ENCODE measurements at regions not wholly inside any gene's neighbourhood (a gene's known extent, or its start where the extent isn't known, plus 50 kb on each side); places are given as distances from the start of the nearest gene placed in this dataset.

DNA sequence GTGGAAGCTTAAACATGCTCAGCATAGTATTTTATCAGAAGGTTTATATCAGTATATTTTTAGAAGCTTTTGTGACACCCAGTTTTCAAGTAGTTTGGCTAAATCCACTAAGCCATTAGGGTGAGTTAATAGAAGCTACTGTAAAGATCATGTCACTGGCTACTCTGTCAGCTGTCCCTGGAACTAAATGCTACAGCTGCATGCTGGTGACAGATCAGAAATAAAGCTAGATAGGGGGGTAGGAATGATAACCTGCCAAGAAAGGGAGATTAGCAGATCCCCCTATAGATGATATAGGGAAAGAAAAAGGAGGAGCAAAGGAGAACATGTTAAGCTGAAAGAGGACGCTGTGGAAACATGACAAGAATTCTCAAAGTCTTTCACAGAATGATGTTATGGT lies 363.2 kb downstream of the QKI start:
- no peaks in the 10 kb centered on the region for H3K4me1 ChIP-seq (ENCODE audit: control insufficient read depth in 1 of 2, insufficient read depth in 2 of 2, low read length in 2 of 2)
- no peak overlapping the region for H3K4me3 ChIP-seq (ENCODE audit: low read depth in 1 of 2, low read length in 2 of 2)
- no peak overlapping the region for H3K27ac ChIP-seq (ENCODE audit: low read depth, low read length)
- H3K9me3 ChIP-seq (ENCODE audit: control insufficient read depth in 1 of 2, low read length in 2 of 2): no peaks in the 10 kb centered on the region
- no peak overlapping the region for H3K9ac ChIP-seq (ENCODE audit: low read depth in 1 of 2, low read length in 2 of 2)
- no peaks in the 10 kb centered on the region for H3K36me3 ChIP-seq (ENCODE audit: control insufficient read depth in 1 of 2, insufficient read depth in 2 of 2, low read length in 2 of 2)
- no peaks in the 10 kb centered on the region for H3K27me3 ChIP-seq (ENCODE audit: control insufficient read depth in 1 of 2, insufficient read depth in 2 of 2, low read length in 2 of 2)

DNA sequence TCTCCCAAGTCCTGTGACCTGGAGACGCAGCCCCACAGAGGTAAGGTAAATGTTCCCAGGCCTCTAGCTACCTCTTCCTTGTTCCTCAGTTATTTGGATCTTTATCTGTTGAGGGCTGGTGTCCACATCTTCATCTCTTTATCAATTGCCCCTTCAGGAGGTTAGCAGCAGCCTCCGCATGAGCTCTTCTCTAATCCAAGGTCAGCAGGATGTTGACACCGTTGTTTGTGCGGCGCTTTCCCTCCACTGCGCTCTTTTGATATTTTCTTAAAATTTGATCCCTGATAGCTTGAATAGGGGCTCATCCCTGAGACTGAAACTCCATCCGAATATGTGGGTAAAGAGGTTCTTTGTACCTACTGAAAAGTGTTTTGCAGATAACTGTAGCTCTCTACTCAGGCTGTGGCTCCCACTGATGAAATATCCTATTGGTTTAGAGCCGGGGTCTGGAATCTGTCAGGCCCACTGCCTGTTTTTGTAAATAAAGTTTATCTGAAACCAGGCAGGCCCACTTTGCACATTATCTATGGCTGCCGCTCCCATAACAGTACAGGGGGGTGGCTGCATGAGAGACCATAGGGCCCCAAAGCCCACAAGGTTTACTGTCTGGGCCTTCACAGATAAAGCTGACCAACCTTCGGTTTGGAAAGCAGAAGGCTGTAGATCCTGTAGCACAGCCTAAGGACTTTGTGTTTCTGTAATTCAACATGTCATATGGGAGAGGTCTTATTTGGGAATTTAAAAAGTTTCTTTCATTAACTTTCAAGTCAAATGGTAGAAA lies 362.6 kb downstream of the QKI start:
- Histone ChIP-seq H3K27ac (ENCODE audit: low read depth, low read length) (no peak overlapping the region), H3K4me3 (ENCODE audit: low read depth in 1 of 2, low read length in 2 of 2) (no peak overlapping the region), H3K27me3 (ENCODE audit: control insufficient read depth in 1 of 2, insufficient read depth in 2 of 2, low read length in 2 of 2) (no peaks in the 10 kb centered on the region), H3K9me3 (ENCODE audit: control insufficient read depth in 1 of 2, low read length in 2 of 2) (no peaks in the 10 kb centered on the region), H3K9ac (ENCODE audit: low read depth in 1 of 2, low read length in 2 of 2) (no peak overlapping the region), H3K36me3 (ENCODE audit: control insufficient read depth in 1 of 2, insufficient read depth in 2 of 2, low read length in 2 of 2) (no peaks in the 10 kb centered on the region), H3K4me1 (ENCODE audit: control insufficient read depth in 1 of 2, insufficient read depth in 2 of 2, low read length in 2 of 2) (no peaks in the 10 kb centered on the region)

DNA sequence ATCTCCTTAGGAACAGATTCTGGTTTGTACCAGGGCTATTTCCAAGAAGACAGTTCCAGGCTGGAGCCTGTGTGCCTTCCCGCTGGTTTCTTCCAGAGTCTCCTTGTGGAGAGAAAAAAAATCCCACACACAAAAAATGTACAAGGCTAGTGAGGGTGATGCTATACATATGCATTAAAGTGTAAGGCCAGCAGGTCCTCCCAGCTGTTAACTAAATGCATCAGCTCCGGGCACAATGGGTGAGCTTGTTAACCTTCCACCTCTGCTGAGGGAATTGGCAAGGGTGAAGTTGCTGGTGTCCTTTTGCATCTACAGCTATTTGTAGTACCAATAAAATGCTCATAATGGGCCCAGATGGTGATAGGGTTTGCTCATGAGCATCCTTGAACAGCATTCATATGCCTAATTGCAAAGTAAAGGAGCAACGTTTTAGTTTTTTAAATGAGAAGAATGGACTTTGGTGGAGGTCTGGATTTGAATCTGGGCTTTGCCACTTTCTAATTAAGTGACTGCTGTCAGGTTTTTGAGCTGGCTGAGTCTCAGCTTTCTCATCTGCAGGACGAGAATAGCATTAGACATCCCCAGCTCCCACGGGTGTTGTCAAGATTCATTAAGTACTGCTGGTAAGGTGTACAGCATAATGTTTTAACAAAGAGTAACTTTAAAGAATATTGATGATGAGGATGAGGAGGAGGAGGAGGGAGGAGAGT lies 361.8 kb downstream of the QKI start:
- no peak overlapping the region for H3K9ac ChIP-seq (ENCODE audit: low read depth in 1 of 2, low read length in 2 of 2)
- H3K27ac ChIP-seq (ENCODE audit: low read depth, low read length): no peak overlapping the region
- no peak overlapping the region for H3K4me3 ChIP-seq (ENCODE audit: low read depth in 1 of 2, low read length in 2 of 2)
- H3K4me1 ChIP-seq (ENCODE audit: control insufficient read depth in 1 of 2, insufficient read depth in 2 of 2, low read length in 2 of 2): no peaks in the 10 kb centered on the region
- H3K36me3 ChIP-seq (ENCODE audit: control insufficient read depth in 1 of 2, insufficient read depth in 2 of 2, low read length in 2 of 2): no peaks in the 10 kb centered on the region
- no peaks in the 10 kb centered on the region for H3K9me3 ChIP-seq (ENCODE audit: control insufficient read depth in 1 of 2, low read length in 2 of 2)
- no peaks in the 10 kb centered on the region for H3K27me3 ChIP-seq (ENCODE audit: control insufficient read depth in 1 of 2, insufficient read depth in 2 of 2, low read length in 2 of 2)

DNA sequence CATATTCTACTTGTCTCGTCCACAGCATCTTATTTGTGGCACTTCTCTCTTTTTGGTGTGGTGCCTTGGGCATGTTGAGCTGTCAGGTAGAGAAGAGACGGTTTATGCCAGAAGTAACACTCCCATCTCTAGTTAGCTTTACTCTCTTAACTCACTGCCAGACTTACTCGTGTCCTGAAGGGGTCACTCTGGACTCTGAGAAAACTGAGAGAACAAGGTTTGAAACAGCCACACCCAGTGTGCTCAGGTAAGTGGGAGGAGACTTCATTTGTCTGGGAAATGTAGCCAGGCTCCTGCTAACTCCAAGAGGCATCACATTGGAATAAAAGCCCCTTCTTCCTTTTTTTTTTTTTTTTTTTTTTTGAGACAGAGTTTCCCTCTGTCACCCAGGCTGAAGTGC lies 360.8 kb downstream of the QKI start:
- Histone ChIP-seq H3K9ac (ENCODE audit: low read depth in 1 of 2, low read length in 2 of 2) (no peak overlapping the region), H3K27me3 (ENCODE audit: control insufficient read depth in 1 of 2, insufficient read depth in 2 of 2, low read length in 2 of 2) (no peaks in the 10 kb centered on the region), H3K9me3 (ENCODE audit: control insufficient read depth in 1 of 2, low read length in 2 of 2) (no peaks in the 10 kb centered on the region), H3K36me3 (ENCODE audit: control insufficient read depth in 1 of 2, insufficient read depth in 2 of 2, low read length in 2 of 2) (no peaks in the 10 kb centered on the region), H3K4me1 (ENCODE audit: control insufficient read depth in 1 of 2, insufficient read depth in 2 of 2, low read length in 2 of 2) (no peaks in the 10 kb centered on the region), H3K27ac (ENCODE audit: low read depth, low read length) (no peak overlapping the region), H3K4me3 (ENCODE audit: low read depth in 1 of 2, low read length in 2 of 2) (no peak overlapping the region)

DNA sequence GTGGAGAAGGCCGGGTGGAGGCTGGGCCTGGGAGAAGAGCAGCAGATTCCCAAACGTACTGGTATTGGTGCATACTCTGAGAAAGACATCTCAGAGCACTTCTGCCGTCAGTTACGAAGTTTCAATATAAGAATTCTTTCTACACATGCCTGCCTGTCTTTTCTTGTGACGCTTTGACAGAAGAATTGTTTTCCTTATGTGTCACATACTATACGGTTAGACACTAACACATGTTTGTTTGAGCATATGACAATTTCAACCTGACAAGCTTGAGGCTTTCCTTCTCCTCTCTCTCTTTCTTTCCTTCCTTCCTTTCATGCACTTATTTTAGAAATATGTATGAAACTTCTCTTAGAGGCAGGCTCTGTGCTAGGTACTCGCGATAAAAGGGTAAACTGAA lies 360.0 kb downstream of the QKI start:
- H3K27me3 ChIP-seq (ENCODE audit: control insufficient read depth in 1 of 2, insufficient read depth in 2 of 2, low read length in 2 of 2): no peaks in the 10 kb centered on the region
- H3K27ac ChIP-seq (ENCODE audit: low read depth, low read length): no peak overlapping the region
- no peaks in the 10 kb centered on the region for H3K36me3 ChIP-seq (ENCODE audit: control insufficient read depth in 1 of 2, insufficient read depth in 2 of 2, low read length in 2 of 2)
- no peak overlapping the region for H3K4me3 ChIP-seq (ENCODE audit: low read depth in 1 of 2, low read length in 2 of 2)
- H3K9ac ChIP-seq (ENCODE audit: low read depth in 1 of 2, low read length in 2 of 2): no peak overlapping the region
- no peaks in the 10 kb centered on the region for H3K9me3 ChIP-seq (ENCODE audit: control insufficient read depth in 1 of 2, low read length in 2 of 2)
- no peaks in the 10 kb centered on the region for H3K4me1 ChIP-seq (ENCODE audit: control insufficient read depth in 1 of 2, insufficient read depth in 2 of 2, low read length in 2 of 2)

DNA sequence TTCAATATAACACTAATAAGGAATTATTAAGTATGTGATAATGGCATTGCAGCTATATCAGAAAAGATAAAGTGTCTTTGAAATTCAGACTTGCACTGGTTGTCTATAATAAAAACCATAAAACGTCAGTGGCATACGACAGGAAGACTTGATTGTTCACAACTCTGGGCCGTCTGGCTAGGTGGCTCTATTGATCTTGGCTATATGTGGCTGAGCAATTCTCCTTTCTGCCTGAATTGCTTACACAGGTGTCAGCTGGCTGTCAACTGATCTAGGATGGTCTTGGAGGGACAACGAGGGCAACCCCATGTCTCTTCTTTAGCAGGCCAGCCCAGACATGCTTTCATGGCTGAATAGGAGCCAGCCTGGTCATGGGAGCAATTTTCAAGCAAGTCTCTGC lies 359.1 kb downstream of the QKI start:
- no peak overlapping the region for H3K27ac ChIP-seq (ENCODE audit: low read depth, low read length)
- no peaks in the 10 kb centered on the region for H3K4me1 ChIP-seq (ENCODE audit: control insufficient read depth in 1 of 2, insufficient read depth in 2 of 2, low read length in 2 of 2)
- H3K4me3 ChIP-seq (ENCODE audit: low read depth in 1 of 2, low read length in 2 of 2): no peak overlapping the region
- H3K36me3 ChIP-seq (ENCODE audit: control insufficient read depth in 1 of 2, insufficient read depth in 2 of 2, low read length in 2 of 2): no peaks in the 10 kb centered on the region
- H3K27me3 ChIP-seq (ENCODE audit: control insufficient read depth in 1 of 2, insufficient read depth in 2 of 2, low read length in 2 of 2): no peaks in the 10 kb centered on the region
- no peaks in the 10 kb centered on the region for H3K9me3 ChIP-seq (ENCODE audit: control insufficient read depth in 1 of 2, low read length in 2 of 2)
- H3K9ac ChIP-seq (ENCODE audit: low read depth in 1 of 2, low read length in 2 of 2): no peak overlapping the region

DNA sequence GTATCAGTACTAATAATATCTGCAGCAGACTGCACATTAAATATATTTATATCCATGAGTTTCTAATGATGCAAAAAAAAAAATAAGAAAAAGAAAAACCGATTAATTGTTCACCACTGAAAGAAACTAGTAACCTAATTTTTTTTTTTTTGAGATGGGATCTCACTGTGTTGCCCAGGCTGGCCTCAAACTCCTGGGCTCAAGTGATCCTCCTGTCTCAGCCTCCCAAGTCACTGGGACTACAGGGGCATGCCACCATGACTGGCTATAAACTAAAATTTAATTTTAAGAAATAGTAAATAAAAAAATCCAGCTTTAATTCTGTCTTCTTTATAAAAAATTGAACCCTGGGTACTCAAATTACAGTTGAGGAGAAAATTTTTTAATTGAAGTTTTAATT lies 358.2 kb downstream of the QKI start:
- H3K27me3 ChIP-seq (ENCODE audit: control insufficient read depth in 1 of 2, insufficient read depth in 2 of 2, low read length in 2 of 2): no peaks in the 10 kb centered on the region

DNA sequence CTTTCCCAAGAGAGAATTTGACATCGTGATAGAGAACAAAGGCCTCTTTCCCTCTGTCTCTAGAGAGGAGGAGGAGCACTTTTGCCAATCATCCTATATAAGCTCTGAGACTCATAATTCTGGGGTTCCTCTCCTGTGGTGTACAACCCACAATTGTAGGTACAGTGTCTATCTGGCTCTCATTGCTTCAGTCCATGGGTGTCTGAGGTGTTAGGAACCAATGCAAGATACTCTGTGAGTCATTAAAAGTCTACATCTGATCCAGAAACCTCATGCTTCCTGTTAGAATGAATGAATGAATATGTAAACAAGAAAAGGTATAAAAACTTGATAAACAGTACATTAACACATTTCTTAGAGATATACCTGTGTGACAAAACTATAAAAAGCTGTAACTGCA lies 356.7 kb downstream of the QKI start:
- no peaks in the 10 kb centered on the region for H3K4me1 ChIP-seq (ENCODE audit: control insufficient read depth in 1 of 2, insufficient read depth in 2 of 2, low read length in 2 of 2)
- no peak overlapping the region for H3K9ac ChIP-seq (ENCODE audit: low read depth in 1 of 2, low read length in 2 of 2)
- no peaks in the 10 kb centered on the region for H3K27me3 ChIP-seq (ENCODE audit: control insufficient read depth in 1 of 2, insufficient read depth in 2 of 2, low read length in 2 of 2)
- H3K4me3 ChIP-seq (ENCODE audit: low read depth in 1 of 2, low read length in 2 of 2): no peak overlapping the region
- no peaks in the 10 kb centered on the region for H3K9me3 ChIP-seq (ENCODE audit: control insufficient read depth in 1 of 2, low read length in 2 of 2)
- H3K27ac ChIP-seq (ENCODE audit: low read depth, low read length): no peak overlapping the region
- no peaks in the 10 kb centered on the region for H3K36me3 ChIP-seq (ENCODE audit: control insufficient read depth in 1 of 2, insufficient read depth in 2 of 2, low read length in 2 of 2)

More for the DNA sequence above, 358.2 kb downstream of the QKI start:
- Histone ChIP-seq H3K9me3 (ENCODE audit: control insufficient read depth in 1 of 2, low read length in 2 of 2) (no peaks in the 10 kb centered on the region), H3K36me3 (ENCODE audit: control insufficient read depth in 1 of 2, insufficient read depth in 2 of 2, low read length in 2 of 2) (no peaks in the 10 kb centered on the region), H3K4me1 (ENCODE audit: control insufficient read depth in 1 of 2, insufficient read depth in 2 of 2, low read length in 2 of 2) (no peaks in the 10 kb centered on the region), H3K9ac (ENCODE audit: low read depth in 1 of 2, low read length in 2 of 2) (no peak overlapping the region), H3K27ac (ENCODE audit: low read depth, low read length) (no peak overlapping the region), H3K4me3 (ENCODE audit: low read depth in 1 of 2, low read length in 2 of 2) (no peak overlapping the region)

DNA sequence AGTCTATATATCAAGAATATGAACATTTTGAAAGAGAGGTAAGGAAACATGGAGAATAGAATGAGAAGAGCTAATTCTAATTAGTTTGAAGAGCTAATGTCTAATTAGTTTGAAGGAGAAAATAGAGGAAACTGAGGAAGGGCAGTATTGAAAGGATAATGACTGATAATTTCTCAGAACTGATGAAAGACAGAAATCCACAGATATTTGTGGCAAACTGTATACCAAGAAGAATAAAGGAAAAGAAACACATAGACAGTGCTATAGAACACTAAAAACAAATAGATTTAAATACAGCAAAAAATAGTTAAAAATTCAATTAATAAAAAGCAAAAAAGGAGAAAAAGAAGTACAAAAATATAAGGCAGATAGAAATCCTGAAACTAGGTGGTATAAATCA lies 354.4 kb downstream of the QKI start:
- Histone ChIP-seq H3K36me3 (ENCODE audit: control insufficient read depth in 1 of 2, insufficient read depth in 2 of 2, low read length in 2 of 2) (no peaks in the 10 kb centered on the region), H3K4me1 (ENCODE audit: control insufficient read depth in 1 of 2, insufficient read depth in 2 of 2, low read length in 2 of 2) (no peaks in the 10 kb centered on the region), H3K9ac (ENCODE audit: low read depth in 1 of 2, low read length in 2 of 2) (no peak overlapping the region), H3K4me3 (ENCODE audit: low read depth in 1 of 2, low read length in 2 of 2) (no peak overlapping the region), H3K9me3 (ENCODE audit: control insufficient read depth in 1 of 2, low read length in 2 of 2) (no peaks in the 10 kb centered on the region), H3K27ac (ENCODE audit: low read depth, low read length) (no peak overlapping the region), H3K27me3 (ENCODE audit: control insufficient read depth in 1 of 2, insufficient read depth in 2 of 2, low read length in 2 of 2) (no peaks in the 10 kb centered on the region)

DNA sequence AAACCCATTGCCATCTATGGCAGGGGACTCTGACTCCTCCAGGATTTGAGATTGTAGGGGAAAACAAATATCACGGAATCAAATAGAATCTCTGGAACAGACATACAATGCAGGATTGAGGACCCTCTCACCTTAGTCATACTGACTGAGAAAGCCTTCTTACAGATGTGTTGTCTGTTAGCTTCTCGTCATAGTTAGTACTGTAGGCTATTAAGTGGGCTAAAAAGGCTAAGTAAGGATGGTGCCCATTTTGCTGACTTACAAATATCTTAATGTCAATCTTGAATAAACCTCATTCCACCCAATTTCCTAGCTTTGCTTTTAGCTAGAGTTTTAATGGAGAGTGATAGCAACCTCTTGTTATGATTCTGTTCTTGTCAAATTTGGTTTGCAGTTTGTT lies 352.4 kb downstream of the QKI start:
- no peaks in the 10 kb centered on the region for H3K4me1 ChIP-seq (ENCODE audit: control insufficient read depth in 1 of 2, insufficient read depth in 2 of 2, low read length in 2 of 2)
- no peak overlapping the region for H3K4me3 ChIP-seq (ENCODE audit: low read depth in 1 of 2, low read length in 2 of 2)
- H3K9me3 ChIP-seq (ENCODE audit: control insufficient read depth in 1 of 2, low read length in 2 of 2): no peaks in the 10 kb centered on the region
- no peaks in the 10 kb centered on the region for H3K27me3 ChIP-seq (ENCODE audit: control insufficient read depth in 1 of 2, insufficient read depth in 2 of 2, low read length in 2 of 2)
- H3K9ac ChIP-seq (ENCODE audit: low read depth in 1 of 2, low read length in 2 of 2): no peak overlapping the region
- no peaks in the 10 kb centered on the region for H3K36me3 ChIP-seq (ENCODE audit: control insufficient read depth in 1 of 2, insufficient read depth in 2 of 2, low read length in 2 of 2)
- H3K27ac ChIP-seq (ENCODE audit: low read depth, low read length): no peak overlapping the region
